ENCODE measurements at regions not wholly inside any gene's neighbourhood (a gene's known extent, or its start where the extent isn't known, plus 50 kb on each side); places are given as distances from the start of the nearest gene placed in this dataset.

DNA sequence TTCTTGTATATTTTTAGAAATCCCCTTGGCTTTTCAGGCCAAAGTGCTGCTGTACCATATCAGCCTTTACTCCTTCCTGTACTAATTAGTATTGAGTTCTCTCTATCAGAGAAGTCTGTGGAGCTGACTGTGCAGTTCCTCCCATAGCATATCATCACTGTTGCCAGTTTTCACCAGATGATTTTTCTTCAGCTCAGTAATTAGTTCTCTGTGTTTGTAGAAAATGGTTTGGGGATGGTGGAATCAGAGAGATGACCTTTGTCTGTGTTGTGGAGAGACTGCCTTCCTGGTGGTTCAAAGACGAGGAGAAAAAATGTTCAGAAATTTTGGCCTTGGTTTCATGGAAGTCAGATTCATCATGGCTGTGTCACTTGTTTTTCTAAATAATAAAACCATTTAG, 227.5 kb upstream of the ACTBL2 start:
- no peak overlapping the region for H2AFZ ChIP-seq (replicated peaks)
- Mint-ChIP-seq H3K27me3 (ENCODE audit: insufficient read depth, low read depth) (no peaks in the 10 kb centered on the region), H3K4me3 (no peak overlapping the region), H3K4me1 (no peaks in the 10 kb centered on the region), H3K36me3 (no peaks in the 10 kb centered on the region), H3K27ac (no peak overlapping the region), H3K9me3 (no peaks in the 10 kb centered on the region)
- no peaks in the 10 kb centered on the region for H3F3A ChIP-seq (ENCODE audit: low read depth)
- H3K4me2 ChIP-seq = no peak overlapping the region
- H4K20me1 ChIP-seq (ENCODE audit: low read depth) = no peaks in the 10 kb centered on the region
- TF ChIP-seq EZH2 (IDR thresholded peaks at IDR 0.05) = no peak
- TF ChIP-seq EZH2phosphoT487 (IDR thresholded peaks at IDR 0.05) = no peak
- no peak for TF ChIP-seq CTCF (IDR thresholded peaks at IDR 0.05)
- no peak overlapping the region for H3K27ac ChIP-seq
- H3K79me2 ChIP-seq (ENCODE audit: low read depth) = no peaks in the 10 kb centered on the region
- no peaks in the 10 kb centered on the region for H3K27me3 ChIP-seq
- no peaks in the 10 kb centered on the region for H3K4me1 ChIP-seq
- no peaks in the 10 kb centered on the region for H3K9me3 ChIP-seq (ENCODE audit: low read depth)
- no peak overlapping the region for H3K9ac ChIP-seq
- no peaks in the 10 kb centered on the region for H3K36me3 ChIP-seq
- H3K4me3 ChIP-seq = no peak overlapping the region
- no peak for DNase-seq (ENCODE audit: low spot score)

GRCh38 chr5:57705769-57706168, 223.2 kb upstream of the ACTBL2 start:
- no peak overlapping the region for H3K27ac Mint-ChIP-seq
- no peak overlapping the region for H3K9ac ChIP-seq
- H3K9me3 Mint-ChIP-seq = no peaks in the 10 kb centered on the region

DNA sequence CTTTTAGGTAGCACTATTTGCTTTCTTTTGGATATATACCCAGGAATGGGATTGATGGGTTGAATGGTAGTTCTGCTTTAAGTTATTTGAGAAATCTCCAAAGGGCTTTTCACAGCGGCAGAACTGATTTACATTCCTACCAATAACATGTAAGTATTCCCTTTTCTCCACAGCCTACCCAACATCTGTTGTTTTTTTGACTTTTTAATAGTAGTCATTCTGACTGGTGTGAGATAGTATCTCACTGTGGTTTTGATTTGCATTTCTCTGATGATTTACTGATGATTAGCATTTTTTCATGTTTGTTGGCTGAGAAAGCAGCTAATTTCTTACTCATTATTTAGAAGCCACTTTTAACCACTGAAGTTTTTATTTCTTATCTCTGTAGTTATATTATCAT, 221.1 kb upstream of the ACTBL2 start:
- Mint-ChIP-seq H3K36me3 (no peaks in the 10 kb centered on the region), H3K27me3 (ENCODE audit: insufficient read depth, low read depth) (no peaks in the 10 kb centered on the region), H3K4me3 (no peak overlapping the region), H3K27ac (no peak overlapping the region), H3K4me1 (no peaks in the 10 kb centered on the region), H3K9me3 (no peaks in the 10 kb centered on the region)
- Histone ChIP-seq H3K27ac (no peak overlapping the region), H3K9ac (no peak overlapping the region), H3K27me3 (no peaks in the 10 kb centered on the region), H3K36me3 (no peaks in the 10 kb centered on the region), H3K4me3 (no peak overlapping the region), H4K20me1 (ENCODE audit: low read depth) (no peaks in the 10 kb centered on the region), H3K4me1 (peaks cover 5% of the 10 kb centered on the region), H3K79me2 (ENCODE audit: low read depth) (no peaks in the 10 kb centered on the region), H3F3A (ENCODE audit: low read depth) (no peaks in the 10 kb centered on the region), H2AFZ (replicated peaks) (no peak overlapping the region), H3K9me3 (ENCODE audit: low read depth) (no peaks in the 10 kb centered on the region), H3K4me2 (no peak overlapping the region)
- TF ChIP-seq EZH2phosphoT487 (IDR thresholded peaks at IDR 0.05) = no peak
- TF ChIP-seq EZH2 (IDR thresholded peaks at IDR 0.05) = no peak
- no peak for TF ChIP-seq CTCF (IDR thresholded peaks at IDR 0.05)
- DNase-seq (ENCODE audit: low spot score) = no peak

More at GRCh38 chr5:57705769-57706168, 223.2 kb upstream of the ACTBL2 start:
- H3K27me3 Mint-ChIP-seq (ENCODE audit: insufficient read depth, low read depth) = no peaks in the 10 kb centered on the region
- H3K4me1 Mint-ChIP-seq = no peaks in the 10 kb centered on the region
- Histone ChIP-seq H3K4me3 (no peak overlapping the region), H4K20me1 (ENCODE audit: low read depth) (no peaks in the 10 kb centered on the region), H3K27ac (no peak overlapping the region), H3K79me2 (ENCODE audit: low read depth) (no peaks in the 10 kb centered on the region), H3K4me2 (no peak overlapping the region), H3K9me3 (ENCODE audit: low read depth) (no peaks in the 10 kb centered on the region), H3K27me3 (no peaks in the 10 kb centered on the region), H2AFZ (replicated peaks) (no peak overlapping the region), H3F3A (ENCODE audit: low read depth) (no peaks in the 10 kb centered on the region), H3K4me1 (no peaks in the 10 kb centered on the region), H3K36me3 (no peaks in the 10 kb centered on the region)
- no peak for TF ChIP-seq EZH2 (IDR thresholded peaks at IDR 0.05)
- TF ChIP-seq CTCF (IDR thresholded peaks at IDR 0.05) = no peak
- TF ChIP-seq EZH2phosphoT487 (IDR thresholded peaks at IDR 0.05) = no peak
- DNase-seq (ENCODE audit: low spot score) = no peak
- no peak overlapping the region for H3K4me3 Mint-ChIP-seq
- no peaks in the 10 kb centered on the region for H3K36me3 Mint-ChIP-seq
